ENCODE measurements at regions not wholly inside any gene's neighbourhood (a gene's known extent, or its start where the extent isn't known, plus 50 kb on each side); places are given as distances from the start of the nearest gene placed in this dataset.

DNA sequence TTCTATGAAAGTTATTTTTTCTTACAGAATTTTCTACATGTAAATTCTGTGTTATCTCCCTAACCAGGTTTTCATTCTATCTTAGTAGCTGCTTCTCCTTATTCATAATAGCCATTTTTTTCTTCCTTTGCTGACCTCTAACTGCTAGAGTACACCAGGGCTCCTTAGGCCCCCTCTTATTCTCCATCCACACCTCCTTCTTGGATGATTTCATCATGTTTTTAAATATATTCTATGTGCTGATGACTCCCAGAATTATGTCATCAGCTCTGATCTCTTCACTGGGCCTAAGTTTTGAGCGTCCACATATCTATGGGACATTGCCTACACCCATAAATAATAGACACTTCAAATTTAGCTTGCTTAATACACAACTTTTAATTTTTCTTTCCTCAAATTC is 721.5 kb downstream of the SLC16A7 start:
- TF ChIP-seq, protein P1, sequence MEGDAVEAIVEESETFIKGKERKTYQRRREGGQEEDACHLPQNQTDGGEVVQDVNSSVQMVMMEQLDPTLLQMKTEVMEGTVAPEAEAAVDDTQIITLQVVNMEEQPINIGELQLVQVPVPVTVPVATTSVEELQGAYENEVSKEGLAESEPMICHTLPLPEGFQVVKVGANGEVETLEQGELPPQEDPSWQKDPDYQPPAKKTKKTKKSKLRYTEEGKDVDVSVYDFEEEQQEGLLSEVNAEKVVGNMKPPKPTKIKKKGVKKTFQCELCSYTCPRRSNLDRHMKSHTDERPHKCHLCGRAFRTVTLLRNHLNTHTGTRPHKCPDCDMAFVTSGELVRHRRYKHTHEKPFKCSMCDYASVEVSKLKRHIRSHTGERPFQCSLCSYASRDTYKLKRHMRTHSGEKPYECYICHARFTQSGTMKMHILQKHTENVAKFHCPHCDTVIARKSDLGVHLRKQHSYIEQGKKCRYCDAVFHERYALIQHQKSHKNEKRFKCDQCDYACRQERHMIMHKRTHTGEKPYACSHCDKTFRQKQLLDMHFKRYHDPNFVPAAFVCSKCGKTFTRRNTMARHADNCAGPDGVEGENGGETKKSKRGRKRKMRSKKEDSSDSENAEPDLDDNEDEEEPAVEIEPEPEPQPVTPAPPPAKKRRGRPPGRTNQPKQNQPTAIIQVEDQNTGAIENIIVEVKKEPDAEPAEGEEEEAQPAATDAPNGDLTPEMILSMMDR (IDR thresholded peaks at IDR 0.05) = no peak
- TF ChIP-seq POLR2AphosphoS5 (IDR thresholded peaks at IDR 0.05) = no peak

Measured in breast epithelium (tissue), 3 donors.